ENCODE measurements at regions not wholly inside any gene's neighbourhood (a gene's known extent, or its start where the extent isn't known, plus 50 kb on each side); places are given as distances from the start of the nearest gene placed in this dataset.

- Mint-ChIP-seq H3K27me3 (ENCODE audit: low read depth) (no peaks in the 10 kb centered on the region), H3K9me3 (peaks cover 6% of the 10 kb centered on the region; the same call in 1 of the 2 replicates), H3K4me1 (peaks cover 10% of the 10 kb centered on the region; the same call in 1 of the 2 replicates), H3K36me3 (no peaks in the 10 kb centered on the region; the same call in 1 of the 2 replicates), H3K27ac (no peak overlapping the region), H3K4me3 (no peak overlapping the region)
- CTCF ChIA-PET, result no interaction called here
- no peak for DNase-seq (ENCODE audit: low spot score)
- ATAC-seq, result no peak
- POLR2A ChIA-PET, result interaction anchor here (0.5 kb wide), 1 partner anchor 320 kb away, joined by 4 read pairs; no protein-coding TSS in a partner anchor
- no peak for TF ChIP-seq IRF2 (CRISPR knock-in tag; IDR thresholded peaks at IDR 0.05; ENCODE audit: borderline replicate concordance, low read depth)
- TF ChIP-seq, protein P1, sequence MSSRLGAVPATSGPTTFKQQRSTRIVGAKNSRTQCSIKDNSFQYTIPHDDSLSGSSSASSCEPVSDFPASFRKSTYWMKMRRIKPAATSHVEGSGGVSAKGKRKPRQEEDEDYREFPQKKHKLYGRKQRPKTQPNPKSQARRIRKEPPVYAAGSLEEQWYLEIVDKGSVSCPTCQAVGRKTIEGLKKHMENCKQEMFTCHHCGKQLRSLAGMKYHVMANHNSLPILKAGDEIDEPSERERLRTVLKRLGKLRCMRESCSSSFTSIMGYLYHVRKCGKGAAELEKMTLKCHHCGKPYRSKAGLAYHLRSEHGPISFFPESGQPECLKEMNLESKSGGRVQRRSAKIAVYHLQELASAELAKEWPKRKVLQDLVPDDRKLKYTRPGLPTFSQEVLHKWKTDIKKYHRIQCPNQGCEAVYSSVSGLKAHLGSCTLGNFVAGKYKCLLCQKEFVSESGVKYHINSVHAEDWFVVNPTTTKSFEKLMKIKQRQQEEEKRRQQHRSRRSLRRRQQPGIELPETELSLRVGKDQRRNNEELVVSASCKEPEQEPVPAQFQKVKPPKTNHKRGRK (CRISPR knock-in tag; IDR thresholded peaks at IDR 0.05; ENCODE audit: borderline replicate concordance), result no peak
- TF ChIP-seq GABPB1 (CRISPR knock-in tag; IDR thresholded peaks at IDR 0.05), result no peak
- no peak for TF ChIP-seq RORB (CRISPR knock-in tag; IDR thresholded peaks at IDR 0.05)
- TF ChIP-seq MYBL2 (CRISPR knock-in tag; IDR thresholded peaks at IDR 0.05), result no peak
- TF ChIP-seq JUN (CRISPR knock-in tag; IDR thresholded peaks at IDR 0.05), result no peak
- no peak for TF ChIP-seq EMX1 (CRISPR knock-in tag; IDR thresholded peaks at IDR 0.05)
- TF ChIP-seq STAT6 (CRISPR knock-in tag; conservative IDR thresholded peaks at IDR 0.05; ENCODE audit: low read depth), result no peak
- TF ChIP-seq, protein P2, sequence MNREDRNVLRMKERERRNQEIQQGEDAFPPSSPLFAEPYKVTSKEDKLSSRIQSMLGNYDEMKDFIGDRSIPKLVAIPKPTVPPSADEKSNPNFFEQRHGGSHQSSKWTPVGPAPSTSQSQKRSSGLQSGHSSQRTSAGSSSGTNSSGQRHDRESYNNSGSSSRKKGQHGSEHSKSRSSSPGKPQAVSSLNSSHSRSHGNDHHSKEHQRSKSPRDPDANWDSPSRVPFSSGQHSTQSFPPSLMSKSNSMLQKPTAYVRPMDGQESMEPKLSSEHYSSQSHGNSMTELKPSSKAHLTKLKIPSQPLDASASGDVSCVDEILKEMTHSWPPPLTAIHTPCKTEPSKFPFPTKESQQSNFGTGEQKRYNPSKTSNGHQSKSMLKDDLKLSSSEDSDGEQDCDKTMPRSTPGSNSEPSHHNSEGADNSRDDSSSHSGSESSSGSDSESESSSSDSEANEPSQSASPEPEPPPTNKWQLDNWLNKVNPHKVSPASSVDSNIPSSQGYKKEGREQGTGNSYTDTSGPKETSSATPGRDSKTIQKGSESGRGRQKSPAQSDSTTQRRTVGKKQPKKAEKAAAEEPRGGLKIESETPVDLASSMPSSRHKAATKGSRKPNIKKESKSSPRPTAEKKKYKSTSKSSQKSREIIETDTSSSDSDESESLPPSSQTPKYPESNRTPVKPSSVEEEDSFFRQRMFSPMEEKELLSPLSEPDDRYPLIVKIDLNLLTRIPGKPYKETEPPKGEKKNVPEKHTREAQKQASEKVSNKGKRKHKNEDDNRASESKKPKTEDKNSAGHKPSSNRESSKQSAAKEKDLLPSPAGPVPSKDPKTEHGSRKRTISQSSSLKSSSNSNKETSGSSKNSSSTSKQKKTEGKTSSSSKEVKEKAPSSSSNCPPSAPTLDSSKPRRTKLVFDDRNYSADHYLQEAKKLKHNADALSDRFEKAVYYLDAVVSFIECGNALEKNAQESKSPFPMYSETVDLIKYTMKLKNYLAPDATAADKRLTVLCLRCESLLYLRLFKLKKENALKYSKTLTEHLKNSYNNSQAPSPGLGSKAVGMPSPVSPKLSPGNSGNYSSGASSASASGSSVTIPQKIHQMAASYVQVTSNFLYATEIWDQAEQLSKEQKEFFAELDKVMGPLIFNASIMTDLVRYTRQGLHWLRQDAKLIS (CRISPR knock-in tag; IDR thresholded peaks at IDR 0.05; ENCODE audit: borderline replicate concordance), result no peak
- no peak for TF ChIP-seq ZMAT4 (CRISPR knock-in tag; IDR thresholded peaks at IDR 0.05)
- TF ChIP-seq, protein P3, sequence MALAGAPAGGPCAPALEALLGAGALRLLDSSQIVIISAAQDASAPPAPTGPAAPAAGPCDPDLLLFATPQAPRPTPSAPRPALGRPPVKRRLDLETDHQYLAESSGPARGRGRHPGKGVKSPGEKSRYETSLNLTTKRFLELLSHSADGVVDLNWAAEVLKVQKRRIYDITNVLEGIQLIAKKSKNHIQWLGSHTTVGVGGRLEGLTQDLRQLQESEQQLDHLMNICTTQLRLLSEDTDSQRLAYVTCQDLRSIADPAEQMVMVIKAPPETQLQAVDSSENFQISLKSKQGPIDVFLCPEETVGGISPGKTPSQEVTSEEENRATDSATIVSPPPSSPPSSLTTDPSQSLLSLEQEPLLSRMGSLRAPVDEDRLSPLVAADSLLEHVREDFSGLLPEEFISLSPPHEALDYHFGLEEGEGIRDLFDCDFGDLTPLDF (CRISPR knock-in tag; IDR thresholded peaks at IDR 0.05), result no peak
- no peak for TF ChIP-seq HMGA2 (CRISPR knock-in tag; IDR thresholded peaks at IDR 0.05)
Measured at GRCh38 chr13:106656186-106656585, 88.2 kb upstream of the ARGLU1 start.

DNA sequence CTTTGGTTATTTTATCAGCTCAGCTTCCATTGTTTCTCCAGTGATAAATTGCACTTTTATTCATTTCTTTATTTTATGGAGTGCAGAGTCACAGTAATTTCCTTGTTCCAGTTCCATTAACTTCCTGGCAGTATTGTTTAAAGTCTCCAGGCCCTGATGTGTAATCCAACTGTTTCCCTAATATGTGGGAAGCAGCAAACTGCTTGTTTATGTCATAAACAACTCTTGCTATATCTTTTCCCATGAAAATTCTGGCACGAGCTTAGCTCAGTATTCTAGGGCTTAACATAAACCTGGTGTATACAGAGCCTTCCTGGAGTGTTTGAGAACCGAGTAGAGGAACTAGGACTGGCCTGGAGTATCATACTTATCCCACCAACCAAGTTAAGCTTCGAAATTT, 83.5 kb upstream of the ARGLU1 start:
- Mint-ChIP-seq H3K36me3 (peaks cover 10% of the 10 kb centered on the region), H3K4me1 (peaks cover 6% of the 10 kb centered on the region; the same call in 1 of the 2 replicates), H3K27me3 (ENCODE audit: low read depth) (no peaks in the 10 kb centered on the region), H3K27ac (no peak overlapping the region), H3K9me3 (peaks cover 22% of the 10 kb centered on the region), H3K4me3 (no peak overlapping the region)
- ATAC-seq (no peak), DNase-seq (ENCODE audit: low spot score) (no peak)
- ChIA-PET POLR2A (interaction anchor here (0.6 kb wide), 1 partner anchor 391 kb away, joined by 3 read pairs; no protein-coding TSS in a partner anchor), CTCF (interaction anchor here (0.7 to 1.6 kb wide), 2 partner anchors 31 to 368 kb away, joined by 3 to 4 read pairs; no protein-coding TSS in a partner anchor)
- no peak for TF ChIP-seq IRF1 (CRISPR knock-in tag; IDR thresholded peaks at IDR 0.05)
- TF ChIP-seq FOXP1 (CRISPR knock-in tag; IDR thresholded peaks at IDR 0.05; ENCODE audit: borderline replicate concordance), result no peak
- TF ChIP-seq ESRRA (CRISPR knock-in tag; IDR thresholded peaks at IDR 0.05; ENCODE audit: borderline replicate concordance), result no peak
- no peak for TF ChIP-seq ETV6 (CRISPR knock-in tag; IDR thresholded peaks at IDR 0.05)
- no peak for TF ChIP-seq OVOL2 (CRISPR knock-in tag; IDR thresholded peaks at IDR 0.05; ENCODE audit: borderline replicate concordance)
- no peak for TF ChIP-seq ZMAT4 (CRISPR knock-in tag; IDR thresholded peaks at IDR 0.05)
- TF ChIP-seq SP1 (CRISPR knock-in tag; conservative IDR thresholded peaks at IDR 0.05), result no peak
- TF ChIP-seq, protein P4, sequence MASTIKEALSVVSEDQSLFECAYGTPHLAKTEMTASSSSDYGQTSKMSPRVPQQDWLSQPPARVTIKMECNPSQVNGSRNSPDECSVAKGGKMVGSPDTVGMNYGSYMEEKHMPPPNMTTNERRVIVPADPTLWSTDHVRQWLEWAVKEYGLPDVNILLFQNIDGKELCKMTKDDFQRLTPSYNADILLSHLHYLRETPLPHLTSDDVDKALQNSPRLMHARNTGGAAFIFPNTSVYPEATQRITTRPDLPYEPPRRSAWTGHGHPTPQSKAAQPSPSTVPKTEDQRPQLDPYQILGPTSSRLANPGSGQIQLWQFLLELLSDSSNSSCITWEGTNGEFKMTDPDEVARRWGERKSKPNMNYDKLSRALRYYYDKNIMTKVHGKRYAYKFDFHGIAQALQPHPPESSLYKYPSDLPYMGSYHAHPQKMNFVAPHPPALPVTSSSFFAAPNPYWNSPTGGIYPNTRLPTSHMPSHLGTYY (CRISPR knock-in tag; IDR thresholded peaks at IDR 0.05), result no peak
